ENCODE measurements at regions not wholly inside any gene's neighbourhood (a gene's known extent, or its start where the extent isn't known, plus 50 kb on each side); places are given as distances from the start of the nearest gene placed in this dataset.
"Not testable (repeated sequence)": the region's sequence is repeated elsewhere in the genome, so short reads cannot be mapped to it uniquely, and the experiment has no call there.

DNA sequence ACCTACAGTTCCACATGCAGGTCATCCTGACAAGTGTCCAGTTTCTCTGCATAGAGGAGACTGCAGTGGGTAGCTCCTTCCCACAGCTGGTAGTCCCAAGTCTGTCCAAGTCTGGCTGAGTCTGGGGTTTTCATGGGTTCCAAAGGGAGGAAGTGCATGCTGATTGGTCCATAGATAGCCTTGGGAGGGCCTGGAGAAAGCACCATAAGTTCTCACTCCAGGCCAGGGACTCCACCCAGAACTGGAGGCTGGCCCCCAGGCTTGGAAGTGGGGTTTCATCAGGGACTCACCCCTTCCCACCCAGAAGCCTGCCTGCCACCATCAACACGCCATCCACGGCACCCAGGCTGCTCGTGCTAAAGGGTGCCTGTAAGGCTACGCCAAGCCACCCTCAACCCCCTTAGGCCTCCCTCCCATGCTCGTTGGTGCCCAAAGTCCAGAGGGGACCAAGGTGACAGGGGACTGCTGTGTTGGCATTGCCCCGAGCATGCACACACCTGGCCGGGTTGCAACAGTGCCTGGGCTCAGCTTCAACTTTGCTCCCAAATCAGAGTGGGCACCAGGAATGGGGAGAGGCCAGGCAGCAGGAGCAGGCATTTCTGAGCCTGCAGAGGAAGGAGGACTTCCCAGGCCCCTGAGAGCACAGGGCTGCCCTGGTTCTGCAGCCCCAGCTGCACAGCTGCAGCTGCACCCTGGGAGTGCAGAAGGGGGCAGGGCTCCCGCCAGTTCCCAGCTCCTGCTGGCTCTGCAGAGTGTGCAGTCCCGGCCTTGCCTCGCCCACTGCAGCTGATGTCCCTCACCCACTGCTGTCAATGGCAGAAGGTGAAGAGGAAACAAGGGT, 116.5 kb upstream of the MAP2 start:
- Mint-ChIP-seq H3K27me3 (ENCODE audit: insufficient read depth) (peaks cover 2% of the 10 kb centered on the region), H3K4me1 (ENCODE audit: low read depth) (no peaks in the 10 kb centered on the region), H3K36me3 (ENCODE audit: low read depth) (no peaks in the 10 kb centered on the region), H3K9me3 (peaks cover 4% of the 10 kb centered on the region; the same call in 1 of the 2 replicates), H3K27ac (no peak overlapping the region), H3K4me3 (no peak overlapping the region)
- TF ChIP-seq, protein P1, sequence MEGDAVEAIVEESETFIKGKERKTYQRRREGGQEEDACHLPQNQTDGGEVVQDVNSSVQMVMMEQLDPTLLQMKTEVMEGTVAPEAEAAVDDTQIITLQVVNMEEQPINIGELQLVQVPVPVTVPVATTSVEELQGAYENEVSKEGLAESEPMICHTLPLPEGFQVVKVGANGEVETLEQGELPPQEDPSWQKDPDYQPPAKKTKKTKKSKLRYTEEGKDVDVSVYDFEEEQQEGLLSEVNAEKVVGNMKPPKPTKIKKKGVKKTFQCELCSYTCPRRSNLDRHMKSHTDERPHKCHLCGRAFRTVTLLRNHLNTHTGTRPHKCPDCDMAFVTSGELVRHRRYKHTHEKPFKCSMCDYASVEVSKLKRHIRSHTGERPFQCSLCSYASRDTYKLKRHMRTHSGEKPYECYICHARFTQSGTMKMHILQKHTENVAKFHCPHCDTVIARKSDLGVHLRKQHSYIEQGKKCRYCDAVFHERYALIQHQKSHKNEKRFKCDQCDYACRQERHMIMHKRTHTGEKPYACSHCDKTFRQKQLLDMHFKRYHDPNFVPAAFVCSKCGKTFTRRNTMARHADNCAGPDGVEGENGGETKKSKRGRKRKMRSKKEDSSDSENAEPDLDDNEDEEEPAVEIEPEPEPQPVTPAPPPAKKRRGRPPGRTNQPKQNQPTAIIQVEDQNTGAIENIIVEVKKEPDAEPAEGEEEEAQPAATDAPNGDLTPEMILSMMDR (IDR thresholded peaks at IDR 0.05): no peak
- DNase-seq: no peak

- Mint-ChIP-seq H3K27ac (no peak overlapping the region), H3K4me3 (no peak overlapping the region), H3K4me1 (ENCODE audit: low read depth) (no peaks in the 10 kb centered on the region), H3K36me3 (ENCODE audit: low read depth) (no peaks in the 10 kb centered on the region), H3K27me3 (ENCODE audit: insufficient read depth) (peaks cover 2% of the 10 kb centered on the region), H3K9me3 (no peaks in the 10 kb centered on the region; the same call in 1 of the 2 replicates)
- DNase-seq: no peak
- TF ChIP-seq, protein P1 (IDR thresholded peaks at IDR 0.05): no peak
These were observed 115.4 kb upstream of the MAP2 start for GRCh38 chr2:209308415-209308814.

DNA sequence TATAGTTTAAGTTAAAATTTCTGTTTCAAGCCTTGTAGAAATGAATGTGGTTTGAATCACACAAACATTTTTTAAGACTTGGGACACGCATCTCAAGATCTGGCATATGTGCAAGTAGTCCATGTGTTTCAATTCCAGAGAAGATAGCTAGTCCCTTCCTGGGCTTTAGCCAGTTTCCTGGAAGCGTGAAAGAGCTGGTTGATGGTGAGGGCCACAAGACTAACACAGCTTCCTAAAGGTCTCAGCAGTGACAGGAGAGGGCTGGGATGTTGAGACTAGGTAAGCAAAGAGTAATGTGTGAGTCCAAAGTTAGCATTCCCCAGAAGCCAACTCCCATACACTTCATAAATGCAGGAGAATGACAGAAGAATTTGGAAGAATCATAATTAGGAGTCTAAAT, 111.9 kb upstream of the MAP2 start:
- Mint-ChIP-seq H3K9me3 (no peaks in the 10 kb centered on the region), H3K27me3 (ENCODE audit: insufficient read depth) (no peaks in the 10 kb centered on the region), H3K4me3 (no peak overlapping the region), H3K36me3 (ENCODE audit: low read depth) (no peaks in the 10 kb centered on the region), H3K4me1 (ENCODE audit: low read depth) (no peaks in the 10 kb centered on the region), H3K27ac (no peak overlapping the region)
- DNase-seq: no peak
- TF ChIP-seq, protein P1 (IDR thresholded peaks at IDR 0.05): no peak

DNA sequence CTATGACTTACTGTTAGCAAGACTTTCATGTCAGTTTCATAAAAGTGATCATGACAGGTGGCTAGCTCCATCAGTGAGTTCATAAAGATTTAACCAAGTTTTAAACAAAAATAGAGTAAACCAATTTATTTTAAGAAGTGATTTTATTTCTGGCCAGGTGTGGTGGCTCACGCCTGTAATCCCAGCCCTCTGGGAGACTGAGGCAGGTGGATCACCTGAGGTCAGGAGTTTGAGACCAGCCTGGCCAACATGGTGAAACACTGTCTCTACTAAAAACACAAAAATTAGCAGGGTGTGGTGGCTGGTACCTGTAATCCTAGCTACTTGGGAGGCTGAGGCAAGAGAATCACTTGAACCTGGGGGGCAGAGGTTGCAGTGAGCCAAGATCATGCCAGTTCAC, 111.4 kb upstream of the MAP2 start:
- H3K4me3 Mint-ChIP-seq: not testable (repeated sequence)

DNA sequence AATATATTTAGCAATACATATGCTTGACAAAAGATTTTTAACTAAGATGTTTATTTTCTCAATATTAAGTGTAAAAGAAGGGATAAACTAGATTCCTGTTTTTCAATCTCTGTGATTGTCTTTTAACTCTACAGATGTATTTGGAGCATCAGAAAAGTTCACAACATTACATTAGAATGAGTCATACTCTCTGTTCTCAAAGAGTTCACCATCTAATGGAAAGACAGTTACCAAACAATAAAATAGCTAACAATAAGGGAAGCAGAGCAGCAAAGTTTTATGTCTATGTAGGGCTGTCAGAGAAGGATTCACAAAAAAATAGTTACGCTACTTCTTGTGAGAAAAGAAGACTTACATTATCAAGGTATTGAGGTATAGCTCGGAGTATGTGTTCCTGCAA, 109.2 kb upstream of the MAP2 start:
- no peaks in the 10 kb centered on the region for H3K27me3 Mint-ChIP-seq (ENCODE audit: insufficient read depth)
- no peak for DNase-seq
- TF ChIP-seq, protein P1 (IDR thresholded peaks at IDR 0.05): no peak
- no peaks in the 10 kb centered on the region for H3K9me3 Mint-ChIP-seq
- H3K4me1 Mint-ChIP-seq (ENCODE audit: low read depth): no peaks in the 10 kb centered on the region
- no peak overlapping the region for H3K27ac Mint-ChIP-seq
- no peak overlapping the region for H3K4me3 Mint-ChIP-seq
- H3K36me3 Mint-ChIP-seq (ENCODE audit: low read depth): no peaks in the 10 kb centered on the region

More for the DNA sequence above, 111.4 kb upstream of the MAP2 start:
- H3K27me3 Mint-ChIP-seq (ENCODE audit: insufficient read depth); H3K4me1 Mint-ChIP-seq (ENCODE audit: low read depth); H3K36me3 Mint-ChIP-seq (ENCODE audit: low read depth); DNase-seq; H3K9me3 Mint-ChIP-seq; H3K27ac Mint-ChIP-seq: not testable (repeated sequence)

DNA sequence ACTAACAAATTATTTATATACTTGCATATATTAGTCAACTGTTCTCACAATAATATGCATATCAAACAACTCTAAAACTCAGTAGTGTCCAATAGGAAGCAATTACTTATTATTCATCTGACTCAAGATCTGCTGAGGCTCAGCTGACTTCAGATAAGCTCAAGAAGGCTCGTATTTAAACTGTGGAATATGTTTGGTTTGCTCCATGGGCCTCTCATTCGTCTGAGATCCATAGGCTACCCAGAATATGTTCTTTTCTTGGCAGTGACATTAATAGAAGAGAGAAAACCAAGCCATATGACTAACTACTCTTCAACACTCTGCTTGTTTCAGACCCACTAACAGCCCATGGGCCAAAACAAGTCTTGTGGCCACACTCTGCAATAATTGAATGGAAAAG, 107.7 kb upstream of the MAP2 start:
- Mint-ChIP-seq H3K36me3 (ENCODE audit: low read depth) (no peaks in the 10 kb centered on the region), H3K9me3 (no peaks in the 10 kb centered on the region), H3K4me3 (no peak overlapping the region), H3K27me3 (ENCODE audit: insufficient read depth) (no peaks in the 10 kb centered on the region; the same call in 1 of the 2 replicates), H3K27ac (no peak overlapping the region), H3K4me1 (ENCODE audit: low read depth) (no peaks in the 10 kb centered on the region; the same call in 1 of the 2 replicates)
- no peak for DNase-seq
- TF ChIP-seq, protein P1 (IDR thresholded peaks at IDR 0.05): no peak
